SK-N-SH (cell line): ENCODE measurements at regions not wholly inside any gene's neighbourhood (a gene's known extent, or its start where the extent isn't known, plus 50 kb on each side); places are given as distances from the start of the nearest gene placed in this dataset.

Experiments used
- EP300 ChIP-seq, 2 experiments: IDR thresholded peaks; 2 replicates each; pipeline versions ENCODE4 v1.4.0 to v1.6.1; 2012; ENCODE audit warnings: borderline replicate concordance in 1 of 2, low read depth in 1 of 2, low read length in 1 of 2
- FOXM1 ChIP-seq: IDR thresholded peaks from 2 replicates; pipeline ENCODE4 v1.4.0; 2012; ENCODE audit warnings: low read depth, mild to moderate bottlenecking
- GATA2 ChIP-seq: sonication (generic); formaldehyde crosslinking; IDR thresholded peaks from 2 replicates; pipeline ENCODE4 v1.5.0; 2020; ENCODE audit warnings: mild to moderate bottlenecking, missing genetic modification reagents
- JUND ChIP-seq: IDR thresholded peaks from 2 replicates; pipeline ENCODE4 v1.4.0; 2012
- NFIC ChIP-seq: IDR thresholded peaks from 2 replicates; pipeline ENCODE4 v1.4.0; 2012; ENCODE audit warnings: borderline replicate concordance
- NRF1 ChIP-seq: IDR thresholded peaks from 2 replicates; pipeline ENCODE4 v1.6.1; 2012; ENCODE audit warnings: low read depth, mild to moderate bottlenecking, low read length
- RAD21 ChIP-seq: IDR thresholded peaks from 2 replicates; pipeline ENCODE4 v1.6.1; 2012; ENCODE audit warnings: mild to moderate bottlenecking, low read length
- REST ChIP-seq: IDR thresholded peaks from 2 replicates; pipeline ENCODE4 v1.6.1; 2012; ENCODE audit warnings: mild to moderate bottlenecking, low read depth, low read length, moderate library complexity
- SMC3 ChIP-seq: IDR thresholded peaks from 2 replicates; pipeline ENCODE4 v1.6.1; 2012; ENCODE audit warnings: low read depth, low read length, improper control_type of control experiment
- TAF1 ChIP-seq: IDR thresholded peaks from 2 replicates; pipeline ENCODE4 v1.6.1; 2012; ENCODE audit warnings: low read depth, mild to moderate bottlenecking, low read length, moderate library complexity, borderline replicate concordance
- TCF12 ChIP-seq: IDR thresholded peaks from 2 replicates; pipeline ENCODE4 v1.4.0; 2012
- TF ChIP-seq, protein P1 (sequence below): fragments of 200-600 bp; sonication (generic); IDR thresholded peaks from 2 replicates; pipeline ENCODE4 v1.6.1; 2017; ENCODE audit warnings: antibody characterized with exemption, mild to moderate bottlenecking, moderate library complexity
- TF ChIP-seq, protein P2 (sequence below): fragments of 150-350 bp; IDR thresholded peaks from 2 replicates; pipeline ENCODE4 v1.6.1; 2017; ENCODE audit warnings: antibody characterized with exemption, low read length, low read depth, borderline replicate concordance
- TF ChIP-seq, protein P3 (sequence below): fragments of 150-350 bp; IDR thresholded peaks from 2 replicates; pipeline ENCODE4 v1.6.1; 2016; ENCODE audit warnings: mild to moderate bottlenecking, low read depth, low read length

- TF ChIP-seq NFIC (no peak), JUND (no peak), NRF1 (no peak), REST (no peak), SMC3 (no peak), TAF1 (no peak), TCF12 (no peak), GATA2 (CRISPR knock-in tag) (no peak), EP300 (IDR thresholded peaks at IDR 0.05; ENCODE audit: borderline replicate concordance in 1 of 2, low read depth in 1 of 2, low read length in 1 of 2) (no peak), RAD21 (no peak), FOXM1 (no peak)
- TF ChIP-seq, protein P1, sequence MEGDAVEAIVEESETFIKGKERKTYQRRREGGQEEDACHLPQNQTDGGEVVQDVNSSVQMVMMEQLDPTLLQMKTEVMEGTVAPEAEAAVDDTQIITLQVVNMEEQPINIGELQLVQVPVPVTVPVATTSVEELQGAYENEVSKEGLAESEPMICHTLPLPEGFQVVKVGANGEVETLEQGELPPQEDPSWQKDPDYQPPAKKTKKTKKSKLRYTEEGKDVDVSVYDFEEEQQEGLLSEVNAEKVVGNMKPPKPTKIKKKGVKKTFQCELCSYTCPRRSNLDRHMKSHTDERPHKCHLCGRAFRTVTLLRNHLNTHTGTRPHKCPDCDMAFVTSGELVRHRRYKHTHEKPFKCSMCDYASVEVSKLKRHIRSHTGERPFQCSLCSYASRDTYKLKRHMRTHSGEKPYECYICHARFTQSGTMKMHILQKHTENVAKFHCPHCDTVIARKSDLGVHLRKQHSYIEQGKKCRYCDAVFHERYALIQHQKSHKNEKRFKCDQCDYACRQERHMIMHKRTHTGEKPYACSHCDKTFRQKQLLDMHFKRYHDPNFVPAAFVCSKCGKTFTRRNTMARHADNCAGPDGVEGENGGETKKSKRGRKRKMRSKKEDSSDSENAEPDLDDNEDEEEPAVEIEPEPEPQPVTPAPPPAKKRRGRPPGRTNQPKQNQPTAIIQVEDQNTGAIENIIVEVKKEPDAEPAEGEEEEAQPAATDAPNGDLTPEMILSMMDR = no peak
- TF ChIP-seq, protein P2, sequence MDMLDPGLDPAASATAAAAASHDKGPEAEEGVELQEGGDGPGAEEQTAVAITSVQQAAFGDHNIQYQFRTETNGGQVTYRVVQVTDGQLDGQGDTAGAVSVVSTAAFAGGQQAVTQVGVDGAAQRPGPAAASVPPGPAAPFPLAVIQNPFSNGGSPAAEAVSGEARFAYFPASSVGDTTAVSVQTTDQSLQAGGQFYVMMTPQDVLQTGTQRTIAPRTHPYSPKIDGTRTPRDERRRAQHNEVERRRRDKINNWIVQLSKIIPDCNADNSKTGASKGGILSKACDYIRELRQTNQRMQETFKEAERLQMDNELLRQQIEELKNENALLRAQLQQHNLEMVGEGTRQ = no peak
- TF ChIP-seq, protein P3, sequence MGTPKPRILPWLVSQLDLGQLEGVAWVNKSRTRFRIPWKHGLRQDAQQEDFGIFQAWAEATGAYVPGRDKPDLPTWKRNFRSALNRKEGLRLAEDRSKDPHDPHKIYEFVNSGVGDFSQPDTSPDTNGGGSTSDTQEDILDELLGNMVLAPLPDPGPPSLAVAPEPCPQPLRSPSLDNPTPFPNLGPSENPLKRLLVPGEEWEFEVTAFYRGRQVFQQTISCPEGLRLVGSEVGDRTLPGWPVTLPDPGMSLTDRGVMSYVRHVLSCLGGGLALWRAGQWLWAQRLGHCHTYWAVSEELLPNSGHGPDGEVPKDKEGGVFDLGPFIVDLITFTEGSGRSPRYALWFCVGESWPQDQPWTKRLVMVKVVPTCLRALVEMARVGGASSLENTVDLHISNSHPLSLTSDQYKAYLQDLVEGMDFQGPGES = no peak
Observed at GRCh38 chr18:27688581-27688980, 488.3 kb downstream of the CDH2 start.
